H1 (cell line): ENCODE measurements at regions not wholly inside any gene's neighbourhood (a gene's known extent, or its start where the extent isn't known, plus 50 kb on each side); places are given as distances from the start of the nearest gene placed in this dataset.

Experiments used
- TF ChIP-seq, protein P1 (sequence below): IDR thresholded peaks from 2 replicates; pipeline ENCODE4 v1.6.1; 2012; ENCODE audit warnings: inconsistent platforms

- TF ChIP-seq, protein P1, sequence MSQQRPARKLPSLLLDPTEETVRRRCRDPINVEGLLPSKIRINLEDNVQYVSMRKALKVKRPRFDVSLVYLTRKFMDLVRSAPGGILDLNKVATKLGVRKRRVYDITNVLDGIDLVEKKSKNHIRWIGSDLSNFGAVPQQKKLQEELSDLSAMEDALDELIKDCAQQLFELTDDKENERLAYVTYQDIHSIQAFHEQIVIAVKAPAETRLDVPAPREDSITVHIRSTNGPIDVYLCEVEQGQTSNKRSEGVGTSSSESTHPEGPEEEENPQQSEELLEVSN: no peak
These were observed 675.6 kb upstream of the MDGA2 start (continued) for GRCh38 chr14:48350971-48351370.
